Spinal cord (tissue), 1 donor: ENCODE measurements at regions not wholly inside any gene's neighbourhood (a gene's known extent, or its start where the extent isn't known, plus 50 kb on each side); places are given as distances from the start of the nearest gene placed in this dataset. TPM values are rescaled to one million over a fixed set of nuclear protein-coding genes. Genes with fewer than 3 reads are reported as not detected.

Experiments
- small RNA-seq: library from RNA; depleted of rRNA; stranded (forward); fragments of <200 nt; gene quantifications from one replicate; pipeline ENCODE3, GENCODE V24; 2014; ENCODE audit warnings: low replicate concordance

Small RNA genes in the stretch of these regions (small RNA-seq; reads per million reads assigned to genes)
- gene BX323845.1 = not detected
- not detected for gene BX323845.2
